GM12891 (cell line): ENCODE measurements at regions not wholly inside any gene's neighbourhood (a gene's known extent, or its start where the extent isn't known, plus 50 kb on each side); places are given as distances from the start of the nearest gene placed in this dataset.

Experiments
- POLR2A ChIP-seq: IDR thresholded peaks from 2 replicates; pipeline ENCODE4 v1.6.1; 2011; ENCODE audit warnings: low read depth, low read length, control low read depth
- POLR2AphosphoS5 ChIP-seq: IDR thresholded peaks from 2 replicates; pipeline ENCODE4 v1.6.1; 2011; ENCODE audit warnings: low read depth, low read length, control low read depth
- POU2F2 ChIP-seq: IDR thresholded peaks from 2 replicates; pipeline ENCODE4 v1.6.1; 2011; ENCODE audit warnings: low read depth, mild to moderate bottlenecking, control low read depth, low read length, moderate library complexity
- TAF1 ChIP-seq: IDR thresholded peaks from 2 replicates; pipeline ENCODE4 v1.6.1; 2011; ENCODE audit warnings: low read depth, low read length, control low read depth

DNA sequence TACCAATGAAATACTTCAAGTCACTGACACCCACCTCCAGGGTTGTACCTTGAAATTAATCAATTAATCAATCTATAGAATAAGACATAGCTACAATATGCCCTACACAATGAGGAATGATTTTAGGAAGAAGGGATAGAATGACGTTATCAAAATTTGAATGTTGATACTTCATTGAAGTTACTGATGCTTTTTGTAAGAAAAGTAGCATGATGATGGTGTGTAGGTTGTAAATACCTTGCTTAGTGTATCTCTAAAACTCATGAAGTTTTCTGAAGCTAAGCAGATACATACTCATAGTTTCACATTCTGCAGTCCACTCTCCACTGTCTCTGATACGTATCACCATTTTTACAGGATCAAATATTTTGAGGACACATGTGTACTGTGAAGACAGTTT is 670.4 kb upstream of the GOT2 start:
- no peak for TF ChIP-seq POLR2AphosphoS5
- no peak for TF ChIP-seq POLR2A
- TF ChIP-seq POU2F2: no peak
- no peak for TF ChIP-seq TAF1
